ENCODE measurements at regions not wholly inside any gene's neighbourhood (a gene's known extent, or its start where the extent isn't known, plus 50 kb on each side); places are given as distances from the start of the nearest gene placed in this dataset.

DNA sequence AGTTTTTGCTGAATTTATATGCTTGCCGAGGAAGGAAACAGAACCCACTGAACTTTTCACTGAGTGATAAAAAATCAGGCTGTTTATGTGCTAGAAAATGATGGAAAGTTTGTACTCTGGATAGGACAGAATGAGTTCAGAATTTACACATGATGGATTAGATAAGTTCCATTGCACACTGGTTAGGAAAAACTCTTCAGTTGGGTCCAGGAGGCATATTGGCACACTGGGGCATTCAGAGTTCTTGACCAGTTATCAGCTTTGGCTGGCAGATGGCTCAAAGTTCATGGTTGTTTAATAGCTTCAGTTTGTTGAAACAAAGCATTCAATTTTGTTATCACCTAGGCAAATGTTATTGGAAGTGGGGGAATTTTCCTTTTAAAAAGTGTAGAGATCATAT lies 613.3 kb upstream of the SYNCRIP start:
- TF ChIP-seq CTCF (IDR thresholded peaks at IDR 0.05; ENCODE audit: insufficient read depth, low read length) (no peak), REST (IDR thresholded peaks at IDR 0.05; ENCODE audit: insufficient replicate concordance, low read depth) (no peak), POLR2AphosphoS5 (IDR thresholded peaks at IDR 0.05; ENCODE audit: low read depth) (no peak)
